H1 (cell line): ENCODE measurements at regions not wholly inside any gene's neighbourhood (a gene's known extent, or its start where the extent isn't known, plus 50 kb on each side); places are given as distances from the start of the nearest gene placed in this dataset.

Experiments used
- CTCF ChIA-PET: fragments of 300-600 bp; sonication (Branson Sonifier 250); formaldehyde crosslinking; loops from one replicate; lab custom pipeline; 2021; ENCODE audit not compliant: partially characterized antibody; lab: Charles Lee
- POLR2A ChIA-PET: fragments of 300-600 bp; sonication (Branson Sonifier 250); formaldehyde crosslinking; loops from one replicate; lab custom pipeline; 2021; ENCODE audit warnings: inconsistent platforms; ENCODE audit not compliant: partially characterized antibody; lab: Charles Lee
- DNase-seq, 2 experiments: peaks; one replicate each; pipeline versions ENCODE4 v3.0.0 to v3.0.0-alpha.2; 2010 to 2022; ENCODE audit warnings: low spot score in 2 of 2, low read depth in 1 of 2, mixed read lengths in 1 of 2
- FAIRE-seq: peaks from 2 replicates; lab custom pipeline; 2011; peaks lifted over from hg19 to GRCh38; lab: Jason Lieb, UNC
- H2AFZ ChIP-seq: 2 replicates; pipeline ENCODE4 v1.8.1; 2012; ENCODE audit warnings: low read length, inconsistent platforms
- H2AK5ac ChIP-seq: 2 replicates; pipeline ENCODE4 v1.6.1; 2013; ENCODE audit warnings: low read depth, low read length
- H2BK120ac ChIP-seq: replicated peaks from 2 replicates; pipeline ENCODE3; 2013; ENCODE audit warnings: low read depth, low read length, inconsistent platforms
- H2BK12ac ChIP-seq: 2 replicates; pipeline ENCODE4 v1.6.1; 2013; ENCODE audit warnings: low read depth, low read length
- H2BK15ac ChIP-seq: 2 replicates; pipeline ENCODE4 v1.6.1; 2013; ENCODE audit warnings: low read length
- H2BK20ac ChIP-seq: 2 replicates; pipeline ENCODE4 v1.6.1; 2013; ENCODE audit warnings: low read length
- H2BK5ac ChIP-seq: 2 replicates; pipeline ENCODE4 v1.6.1; 2013; ENCODE audit warnings: low read depth, low read length
- H3K14ac ChIP-seq: 2 replicates; pipeline ENCODE4 v1.6.1; 2013; ENCODE audit warnings: inconsistent platforms; ENCODE audit not compliant: insufficient read length
- H3K18ac ChIP-seq: 2 replicates; pipeline ENCODE4 v1.6.1; 2013; ENCODE audit warnings: low read length; ENCODE audit errors: extremely low read depth
- H3K23ac ChIP-seq: 2 replicates; pipeline ENCODE4 v1.6.1; 2013; ENCODE audit warnings: inconsistent platforms; ENCODE audit not compliant: insufficient read length
- H3K23me2 ChIP-seq: 2 replicates; pipeline ENCODE4 v1.6.1; 2013; ENCODE audit warnings: low read depth, low read length
- H3K27ac ChIP-seq: 2 replicates; pipeline ENCODE4 v1.6.1; 2011; ENCODE audit warnings: low read depth, low read length, inconsistent platforms
- H3K27me3 ChIP-seq, 4 experiments: replicated peaks in 1 of 4; 1 replicate in 1 of 4; 2 replicates in 3 of 4; pipeline versions ENCODE4 v1.6.1 to v1.8.1; 2011 to 2013; ENCODE audit warnings: low read length in 3 of 4, mild to moderate bottlenecking in 3 of 4, inconsistent platforms in 2 of 4, mixed read lengths in 2 of 4, moderate library complexity in 1 of 4; ENCODE audit not compliant: control insufficient read depth in 3 of 4, insufficient read depth in 3 of 4; ENCODE audit errors: extremely low read depth in 1 of 4
- H3K36me3 ChIP-seq, 4 experiments: 2 replicates each; pipeline versions ENCODE4 v1.6.1 to v1.8.1; 2011 to 2013; ENCODE audit warnings: mild to moderate bottlenecking in 4 of 4, low read length in 3 of 4, moderate library complexity in 2 of 4, control low read depth in 1 of 4, inconsistent platforms in 1 of 4; ENCODE audit not compliant: insufficient read depth in 4 of 4, control insufficient read depth in 2 of 4
- H3K4ac ChIP-seq: replicated peaks from 2 replicates; pipeline ENCODE3; 2013; ENCODE audit warnings: low read length, low read depth, mixed read lengths, inconsistent platforms; ENCODE audit not compliant: insufficient read length
- H3K4me1 ChIP-seq, 4 experiments: replicated peaks in 1 of 4; 1 replicate in 1 of 4; 2 replicates in 3 of 4; pipeline versions ENCODE4 v1.6.1 to v1.8.1; 2011 to 2013; ENCODE audit warnings: low read length in 3 of 4, inconsistent platforms in 2 of 4, mixed read lengths in 1 of 4; ENCODE audit not compliant: insufficient read depth in 4 of 4, control insufficient read depth in 3 of 4
- H3K4me2 ChIP-seq, 2 experiments: 2 replicates each; pipeline versions ENCODE4 v1.6.1 to v1.8.1; 2011 to 2013; ENCODE audit warnings: low read depth in 2 of 2, low read length in 2 of 2, control low read depth in 1 of 2, inconsistent platforms in 1 of 2, mild to moderate bottlenecking in 1 of 2; ENCODE audit not compliant: insufficient read depth in 1 of 2
- H3K4me3 ChIP-seq, 4 experiments: fragments of 200-600, 300-600 bp in 1 of 4; sonication (generic), shearing (Covaris generic), sonication (Bioruptor Twin) in 1 of 4; 2 replicates each; pipeline versions ENCODE4 v1.5.1 to v1.8.1; 2011 to 2016; ENCODE audit warnings: low read length in 4 of 4, low read depth in 3 of 4, control low read depth in 2 of 4, inconsistent platforms in 2 of 4, mild to moderate bottlenecking in 2 of 4, mixed read lengths in 1 of 4, moderate library complexity in 1 of 4; ENCODE audit not compliant: insufficient read depth in 2 of 4; ENCODE audit errors: extremely low read depth in 1 of 4
- H3K56ac ChIP-seq: replicated peaks from 2 replicates; pipeline ENCODE3; 2013; ENCODE audit warnings: low read depth, mild to moderate bottlenecking, mixed read lengths, low read length, inconsistent platforms; ENCODE audit not compliant: insufficient read length
- H3K79me1 ChIP-seq: 2 replicates; pipeline ENCODE4 v1.6.1; 2013; ENCODE audit warnings: low read depth, low read length, control low read depth
- H3K79me2 ChIP-seq, 2 experiments: 2 replicates each; pipeline versions ENCODE4 v1.6.1 to v1.8.1; 2012 to 2013; ENCODE audit warnings: low read length in 2 of 2, mild to moderate bottlenecking in 2 of 2, inconsistent platforms in 1 of 2; ENCODE audit not compliant: insufficient read depth in 2 of 2, control insufficient read depth in 1 of 2
- H3K9ac ChIP-seq, 4 experiments: replicated peaks in 1 of 4; 1 replicate in 1 of 4; 2 replicates in 3 of 4; pipeline versions ENCODE4 v1.6.1 to v1.8.1; 2011 to 2013; ENCODE audit warnings: low read depth in 3 of 4, low read length in 3 of 4, control low read depth in 2 of 4, mild to moderate bottlenecking in 2 of 4, moderate library complexity in 2 of 4, inconsistent platforms in 1 of 4; ENCODE audit errors: extremely low read depth in 1 of 4
- H3K9me3 ChIP-seq, 2 experiments: 2 replicates each; pipeline versions ENCODE4 v1.6.1 to v1.8.1; 2012 to 2013; ENCODE audit warnings: mild to moderate bottlenecking in 2 of 2, moderate library complexity in 2 of 2, control low read depth in 1 of 2, inconsistent platforms in 1 of 2, low read depth in 1 of 2, low read length in 1 of 2, mixed read lengths in 1 of 2; ENCODE audit not compliant: insufficient read depth in 2 of 2
- H4K20me1 ChIP-seq, 2 experiments: replicated peaks in 1 of 2; 2 replicates each; pipeline versions ENCODE3 to v1.8.1; 2011 to 2013; ENCODE audit warnings: inconsistent platforms in 2 of 2, low read length in 2 of 2, mild to moderate bottlenecking in 1 of 2; ENCODE audit not compliant: insufficient read depth in 2 of 2, control insufficient read depth in 1 of 2
- H4K5ac ChIP-seq: 2 replicates; pipeline ENCODE4 v1.6.1; 2013; ENCODE audit warnings: low read length, low read depth, mixed read lengths, inconsistent platforms; ENCODE audit not compliant: insufficient read length
- H4K8ac ChIP-seq: 2 replicates; pipeline ENCODE4 v1.8.0; 2013; ENCODE audit warnings: mild to moderate bottlenecking, moderate library complexity, low read length, inconsistent platforms; ENCODE audit not compliant: insufficient read depth; ENCODE audit errors: extremely low read depth
- H4K91ac ChIP-seq: replicated peaks from 2 replicates; pipeline ENCODE3; 2013; ENCODE audit warnings: low read length, mixed read lengths, inconsistent platforms; ENCODE audit not compliant: insufficient read length
- WGBS, 2 experiments: shearing (Covaris generic) in 1 of 2; methylation state at CpG; one replicate each; pipeline versions ENCODE4 v1.1.6 to v1.1.7; 2013 to 2015; ENCODE audit warnings: low lambda C conversion rate in 2 of 2, mixed read lengths in 2 of 2, inconsistent platforms in 1 of 2, low coverage in 1 of 2, missing lambda C conversion rate in 1 of 2; ENCODE audit not compliant: insufficient replicate concordance in 2 of 2, insufficient coverage in 1 of 2, insufficient read length in 1 of 2; ENCODE audit errors: extremely low coverage in 1 of 2, missing lambda C conversion rate in 1 of 2; 5-methylcytosine and 5-hydroxymethylcytosine counted together
- TF ChIP-seq, protein P1 (sequence below): fragments of 300-600 bp; sonication (generic); IDR thresholded peaks from 2 replicates; pipeline ENCODE4 v1.7.1; 2012; ENCODE audit warnings: low read length, moderate library complexity, mild to moderate bottlenecking, inconsistent platforms; ENCODE audit not compliant: insufficient replicate concordance

DNA sequence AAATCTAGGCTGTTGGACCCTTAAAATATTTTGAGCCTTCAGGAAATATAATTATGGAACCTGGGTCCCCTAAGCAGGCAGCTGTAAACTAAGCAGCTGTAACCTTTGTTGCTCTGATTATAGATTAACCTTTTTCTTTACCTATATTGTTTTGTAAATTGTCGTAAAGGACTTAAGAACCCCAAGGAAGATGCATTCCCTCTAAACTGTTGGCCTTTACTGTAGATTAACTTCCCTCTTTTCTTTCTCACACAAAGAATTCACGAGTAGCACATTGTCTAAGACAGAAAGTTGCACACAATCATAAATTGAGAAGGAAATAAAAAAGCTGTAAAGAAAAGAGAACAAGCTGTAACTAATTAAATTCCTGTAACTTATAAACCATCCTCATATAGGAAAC, 877.3 kb downstream of the ROBO2 start:
- no peak for DNase-seq
- CTCF ChIA-PET, result no interaction called here
- Histone ChIP-seq H4K20me1 (no peaks in the 10 kb centered on the region), H3K4me3 (no peak overlapping the region), H3K79me1 (no peaks in the 10 kb centered on the region), H3K9me3 (peaks cover 0 to 5% of the 10 kb centered on the region in 2 experiments; a peak in 1 of 4 replicates), H4K8ac (no peak overlapping the region), H3K23ac (no peak overlapping the region), H3K9ac (no peak overlapping the region), H2AFZ (no peak overlapping the region), H3K4me1 (no peaks in the 10 kb centered on the region; a peak in 2 of 7 replicates), H3K23me2 (no peaks in the 10 kb centered on the region), H4K5ac (no peak overlapping the region), H2BK120ac (no peak overlapping the region), H2BK12ac (no peak overlapping the region), H3K4ac (no peak overlapping the region), H3K18ac (no peak overlapping the region), H2BK20ac (no peak overlapping the region), H3K27ac (no peak overlapping the region), H2AK5ac (no peak overlapping the region), H2BK5ac (no peak overlapping the region), H2BK15ac (no peak overlapping the region), H3K56ac (no peak overlapping the region), H3K27me3 (no peaks in the 10 kb centered on the region), H3K36me3 (no peaks in the 10 kb centered on the region; a peak in 2 of 8 replicates), H3K79me2 (no peaks in the 10 kb centered on the region), H3K4me2 (no peak overlapping the region), H3K14ac (no peak overlapping the region), H4K91ac (no peak overlapping the region)
- POLR2A ChIA-PET, result no interaction called here
- no peak for FAIRE-seq
- WGBS, 2 experiments, result 46% methylated on average over 2 of the region's 2 CpGs; no CpG with 5 or more reads in 1 of the 2 experiments
- TF ChIP-seq, protein P1, sequence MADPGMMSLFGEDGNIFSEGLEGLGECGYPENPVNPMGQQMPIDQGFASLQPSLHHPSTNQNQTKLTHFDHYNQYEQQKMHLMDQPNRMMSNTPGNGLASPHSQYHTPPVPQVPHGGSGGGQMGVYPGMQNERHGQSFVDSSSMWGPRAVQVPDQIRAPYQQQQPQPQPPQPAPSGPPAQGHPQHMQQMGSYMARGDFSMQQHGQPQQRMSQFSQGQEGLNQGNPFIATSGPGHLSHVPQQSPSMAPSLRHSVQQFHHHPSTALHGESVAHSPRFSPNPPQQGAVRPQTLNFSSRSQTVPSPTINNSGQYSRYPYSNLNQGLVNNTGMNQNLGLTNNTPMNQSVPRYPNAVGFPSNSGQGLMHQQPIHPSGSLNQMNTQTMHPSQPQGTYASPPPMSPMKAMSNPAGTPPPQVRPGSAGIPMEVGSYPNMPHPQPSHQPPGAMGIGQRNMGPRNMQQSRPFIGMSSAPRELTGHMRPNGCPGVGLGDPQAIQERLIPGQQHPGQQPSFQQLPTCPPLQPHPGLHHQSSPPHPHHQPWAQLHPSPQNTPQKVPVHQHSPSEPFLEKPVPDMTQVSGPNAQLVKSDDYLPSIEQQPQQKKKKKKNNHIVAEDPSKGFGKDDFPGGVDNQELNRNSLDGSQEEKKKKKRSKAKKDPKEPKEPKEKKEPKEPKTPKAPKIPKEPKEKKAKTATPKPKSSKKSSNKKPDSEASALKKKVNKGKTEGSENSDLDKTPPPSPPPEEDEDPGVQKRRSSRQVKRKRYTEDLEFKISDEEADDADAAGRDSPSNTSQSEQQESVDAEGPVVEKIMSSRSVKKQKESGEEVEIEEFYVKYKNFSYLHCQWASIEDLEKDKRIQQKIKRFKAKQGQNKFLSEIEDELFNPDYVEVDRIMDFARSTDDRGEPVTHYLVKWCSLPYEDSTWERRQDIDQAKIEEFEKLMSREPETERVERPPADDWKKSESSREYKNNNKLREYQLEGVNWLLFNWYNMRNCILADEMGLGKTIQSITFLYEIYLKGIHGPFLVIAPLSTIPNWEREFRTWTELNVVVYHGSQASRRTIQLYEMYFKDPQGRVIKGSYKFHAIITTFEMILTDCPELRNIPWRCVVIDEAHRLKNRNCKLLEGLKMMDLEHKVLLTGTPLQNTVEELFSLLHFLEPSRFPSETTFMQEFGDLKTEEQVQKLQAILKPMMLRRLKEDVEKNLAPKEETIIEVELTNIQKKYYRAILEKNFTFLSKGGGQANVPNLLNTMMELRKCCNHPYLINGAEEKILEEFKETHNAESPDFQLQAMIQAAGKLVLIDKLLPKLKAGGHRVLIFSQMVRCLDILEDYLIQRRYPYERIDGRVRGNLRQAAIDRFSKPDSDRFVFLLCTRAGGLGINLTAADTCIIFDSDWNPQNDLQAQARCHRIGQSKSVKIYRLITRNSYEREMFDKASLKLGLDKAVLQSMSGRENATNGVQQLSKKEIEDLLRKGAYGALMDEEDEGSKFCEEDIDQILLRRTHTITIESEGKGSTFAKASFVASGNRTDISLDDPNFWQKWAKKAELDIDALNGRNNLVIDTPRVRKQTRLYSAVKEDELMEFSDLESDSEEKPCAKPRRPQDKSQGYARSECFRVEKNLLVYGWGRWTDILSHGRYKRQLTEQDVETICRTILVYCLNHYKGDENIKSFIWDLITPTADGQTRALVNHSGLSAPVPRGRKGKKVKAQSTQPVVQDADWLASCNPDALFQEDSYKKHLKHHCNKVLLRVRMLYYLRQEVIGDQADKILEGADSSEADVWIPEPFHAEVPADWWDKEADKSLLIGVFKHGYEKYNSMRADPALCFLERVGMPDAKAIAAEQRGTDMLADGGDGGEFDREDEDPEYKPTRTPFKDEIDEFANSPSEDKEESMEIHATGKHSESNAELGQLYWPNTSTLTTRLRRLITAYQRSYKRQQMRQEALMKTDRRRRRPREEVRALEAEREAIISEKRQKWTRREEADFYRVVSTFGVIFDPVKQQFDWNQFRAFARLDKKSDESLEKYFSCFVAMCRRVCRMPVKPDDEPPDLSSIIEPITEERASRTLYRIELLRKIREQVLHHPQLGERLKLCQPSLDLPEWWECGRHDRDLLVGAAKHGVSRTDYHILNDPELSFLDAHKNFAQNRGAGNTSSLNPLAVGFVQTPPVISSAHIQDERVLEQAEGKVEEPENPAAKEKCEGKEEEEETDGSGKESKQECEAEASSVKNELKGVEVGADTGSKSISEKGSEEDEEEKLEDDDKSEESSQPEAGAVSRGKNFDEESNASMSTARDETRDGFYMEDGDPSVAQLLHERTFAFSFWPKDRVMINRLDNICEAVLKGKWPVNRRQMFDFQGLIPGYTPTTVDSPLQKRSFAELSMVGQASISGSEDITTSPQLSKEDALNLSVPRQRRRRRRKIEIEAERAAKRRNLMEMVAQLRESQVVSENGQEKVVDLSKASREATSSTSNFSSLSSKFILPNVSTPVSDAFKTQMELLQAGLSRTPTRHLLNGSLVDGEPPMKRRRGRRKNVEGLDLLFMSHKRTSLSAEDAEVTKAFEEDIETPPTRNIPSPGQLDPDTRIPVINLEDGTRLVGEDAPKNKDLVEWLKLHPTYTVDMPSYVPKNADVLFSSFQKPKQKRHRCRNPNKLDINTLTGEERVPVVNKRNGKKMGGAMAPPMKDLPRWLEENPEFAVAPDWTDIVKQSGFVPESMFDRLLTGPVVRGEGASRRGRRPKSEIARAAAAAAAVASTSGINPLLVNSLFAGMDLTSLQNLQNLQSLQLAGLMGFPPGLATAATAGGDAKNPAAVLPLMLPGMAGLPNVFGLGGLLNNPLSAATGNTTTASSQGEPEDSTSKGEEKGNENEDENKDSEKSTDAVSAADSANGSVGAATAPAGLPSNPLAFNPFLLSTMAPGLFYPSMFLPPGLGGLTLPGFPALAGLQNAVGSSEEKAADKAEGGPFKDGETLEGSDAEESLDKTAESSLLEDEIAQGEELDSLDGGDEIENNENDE, result peak; percentile 51
